MCF 10A (cell line): ENCODE measurements at regions not wholly inside any gene's neighbourhood (a gene's known extent, or its start where the extent isn't known, plus 50 kb on each side); places are given as distances from the start of the nearest gene placed in this dataset.

ENCODE experiments used
- BruUV-seq: library from RNA; stranded (reverse); fragments of 400-500 nt; replicated peaks from 2 replicates; lab custom pipeline; 2021; lab: Mats Ljungman, UMichigan
- CTCF ChIA-PET: fragments of 300-600 bp; sonication (Branson Sonifier 250); formaldehyde crosslinking; extraction: SDS; loops from one replicate; lab custom pipeline; 2021; ENCODE audit warnings: antibody characterized with exemption, inconsistent platforms; lab: Yijun Ruan, JAX
- POLR2A ChIA-PET: fragments of 300-600, 350-650 bp; sonication (Branson Sonifier 250); formaldehyde crosslinking; extraction: SDS; loops from one replicate; lab custom pipeline; 2020; ENCODE audit warnings: antibody characterized with exemption, inconsistent platforms; lab: Yijun Ruan, JAX
- DNase-seq: peaks from one replicate; pipeline ENCODE4 v3.0.0-alpha.2; 2018; ENCODE audit not compliant: unreplicated experiment
- H3K27ac Mint-ChIP-seq: one replicate; pipeline ENCODE4 v1.8.0; 2022; ENCODE audit warnings: mild to moderate bottlenecking, low read depth, mixed read lengths; ENCODE audit not compliant: unreplicated experiment
- H3K27me3 Mint-ChIP-seq: one replicate; pipeline ENCODE4 v1.8.0; 2022; ENCODE audit warnings: mixed read lengths; ENCODE audit not compliant: insufficient read depth, unreplicated experiment
- H3K36me3 Mint-ChIP-seq: one replicate; pipeline ENCODE4 v1.8.0; 2022; ENCODE audit warnings: mild to moderate bottlenecking, moderate library complexity, mixed read lengths; ENCODE audit not compliant: insufficient read depth, unreplicated experiment
- H3K4me1 Mint-ChIP-seq: one replicate; pipeline ENCODE4 v1.8.0; 2022; ENCODE audit warnings: mixed read lengths; ENCODE audit not compliant: insufficient read depth, unreplicated experiment
- H3K4me3 Mint-ChIP-seq: one replicate; pipeline ENCODE4 v1.8.0; 2022; ENCODE audit warnings: mild to moderate bottlenecking, moderate library complexity, mixed read lengths; ENCODE audit not compliant: unreplicated experiment
- H3K9me3 Mint-ChIP-seq: one replicate; pipeline ENCODE4 v1.8.0; 2022; ENCODE audit warnings: mixed read lengths; ENCODE audit not compliant: unreplicated experiment
- CTCF ChIP-seq: fragments of 200-600 bp; IDR thresholded peaks from one replicate; pipeline ENCODE4 v1.8.0; 2022; ENCODE audit warnings: antibody characterized with exemption, mild to moderate bottlenecking; ENCODE audit not compliant: unreplicated experiment
- intact Hi-C: fragments of 100-400 bp; cut with micrococcal nuclease; formaldehyde crosslinking; loops from 2 replicates; pipeline ENCODE4 v1.14.1; 2022

- no peak overlapping the region for H3K27ac Mint-ChIP-seq
- DNase-seq, result no peak
- H3K4me3 Mint-ChIP-seq, result no peak overlapping the region
- H3K27me3 Mint-ChIP-seq, result no peaks in the 10 kb centered on the region
- peaks cover 5% of the 10 kb centered on the region for H3K4me1 Mint-ChIP-seq
- CTCF ChIA-PET, result interaction anchor here (0.6 to 0.7 kb wide), 3 partner anchors 32 to 295 kb away, joined by 3 read pairs; no protein-coding TSS in a partner anchor
- no peaks in the 10 kb centered on the region for H3K36me3 Mint-ChIP-seq
- POLR2A ChIA-PET, result interaction anchor here (1.1 kb wide), 1 partner anchor 12 kb away, joined by 3 read pairs; no protein-coding TSS in a partner anchor
- H3K9me3 Mint-ChIP-seq, result no peaks in the 10 kb centered on the region
- no TSS peak for BruUV-seq
- TF ChIP-seq CTCF, result no peak
- intact Hi-C loops, result no loop called here
Measured at GRCh38 chr6:166743406-166744222, 116.6 kb upstream of the RPS6KA2 start.

- intact Hi-C loops, result no loop called here
- peaks cover 4% of the 10 kb centered on the region for H3K4me1 Mint-ChIP-seq
- POLR2A ChIA-PET, result no interaction called here
- no peaks in the 10 kb centered on the region for H3K36me3 Mint-ChIP-seq
- CTCF ChIA-PET, result interaction anchor here (0.6 to 0.7 kb wide), 3 partner anchors 33 to 295 kb away, joined by 3 read pairs; no protein-coding TSS in a partner anchor
- DNase-seq, result no peak
- BruUV-seq, result no TSS peak
- H3K9me3 Mint-ChIP-seq, result no peaks in the 10 kb centered on the region
- no peak overlapping the region for H3K4me3 Mint-ChIP-seq
- H3K27me3 Mint-ChIP-seq, result no peaks in the 10 kb centered on the region
- H3K27ac Mint-ChIP-seq, result no peak overlapping the region
- TF ChIP-seq CTCF, result no peak
Measured at GRCh38 chr6:166742981-166743380, 115.9 kb upstream of the RPS6KA2 start.

- H3K4me3 Mint-ChIP-seq, result no peak overlapping the region
- no peak for TF ChIP-seq CTCF
- no peaks in the 10 kb centered on the region for H3K4me1 Mint-ChIP-seq
- no peaks in the 10 kb centered on the region for H3K9me3 Mint-ChIP-seq
- no peaks in the 10 kb centered on the region for H3K36me3 Mint-ChIP-seq
- BruUV-seq, result no TSS peak
- CTCF ChIA-PET, result no interaction called here
- POLR2A ChIA-PET, result no interaction called here
- intact Hi-C loops, result no loop called here
- no peak overlapping the region for H3K27ac Mint-ChIP-seq
- H3K27me3 Mint-ChIP-seq, result no peaks in the 10 kb centered on the region
- no peak for DNase-seq
Measured at GRCh38 chr6:166739976-166740318, 112.9 kb upstream of the RPS6KA2 start.

- no TSS peak for BruUV-seq
- Mint-ChIP-seq H3K9me3 (no peaks in the 10 kb centered on the region), H3K27me3 (no peaks in the 10 kb centered on the region), H3K4me1 (no peaks in the 10 kb centered on the region), H3K4me3 (no peak overlapping the region), H3K27ac (no peak overlapping the region), H3K36me3 (no peaks in the 10 kb centered on the region)
- no peak for DNase-seq
- CTCF ChIA-PET, result no interaction called here
- POLR2A ChIA-PET, result interaction anchor here (0.9 kb wide), 1 partner anchor 113 kb away, joined by 3 read pairs; no protein-coding TSS in a partner anchor
- intact Hi-C loops, result no loop called here
- no peak for TF ChIP-seq CTCF
Measured at GRCh38 chr6:166739117-166739975, 112.3 kb upstream of the RPS6KA2 start.
